Middle frontal gyrus (tissue), 1 donor: ENCODE measurements at regions not wholly inside any gene's neighbourhood (a gene's known extent, or its start where the extent isn't known, plus 50 kb on each side); places are given as distances from the start of the nearest gene placed in this dataset.

ENCODE experiments used
- DNase-seq: peaks from one replicate; pipeline ENCODE4 v3.0.0-alpha.2; 2015; ENCODE audit warnings: low spot score; ENCODE audit errors: extremely low spot score

DNA sequence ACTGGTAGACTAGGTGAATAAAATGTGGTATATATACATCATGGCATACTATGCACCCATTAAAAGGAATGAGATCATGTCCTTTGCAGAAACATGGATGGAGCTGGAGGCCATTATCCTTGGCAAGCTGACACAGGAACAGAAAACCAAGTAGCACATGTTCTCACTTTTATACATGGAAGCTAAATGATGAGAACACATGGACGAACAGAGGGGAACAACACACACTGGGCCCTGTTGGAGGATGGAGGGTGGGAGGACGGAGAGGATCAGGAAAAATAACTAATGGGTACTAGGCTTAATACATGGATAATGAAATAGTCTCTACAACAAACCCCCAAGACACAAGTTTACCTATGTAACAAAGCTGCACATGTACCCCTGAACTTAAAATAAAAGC, 780.0 kb downstream of the DACH1 start:
- DNase-seq, result no peak

DNA sequence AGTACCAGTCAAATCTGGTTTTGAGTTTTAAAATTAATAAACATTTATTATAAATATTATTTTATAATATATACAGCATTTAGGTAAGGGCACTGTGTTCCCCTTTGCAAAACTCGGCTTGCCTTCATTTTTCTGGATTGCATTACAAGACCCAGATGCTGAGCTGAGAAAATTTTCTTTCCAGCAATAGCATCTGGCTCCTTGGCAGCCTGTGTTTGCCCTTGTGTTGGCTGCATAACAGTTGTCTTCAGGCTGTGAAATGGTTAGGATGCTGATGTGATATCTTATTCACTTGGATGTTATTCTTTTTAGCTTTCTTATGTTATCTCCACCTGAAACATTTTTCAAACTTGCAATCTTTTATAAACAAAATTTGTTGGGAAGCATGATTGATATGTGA, 784.4 kb downstream of the DACH1 start:
- DNase-seq, result no peak

DNA sequence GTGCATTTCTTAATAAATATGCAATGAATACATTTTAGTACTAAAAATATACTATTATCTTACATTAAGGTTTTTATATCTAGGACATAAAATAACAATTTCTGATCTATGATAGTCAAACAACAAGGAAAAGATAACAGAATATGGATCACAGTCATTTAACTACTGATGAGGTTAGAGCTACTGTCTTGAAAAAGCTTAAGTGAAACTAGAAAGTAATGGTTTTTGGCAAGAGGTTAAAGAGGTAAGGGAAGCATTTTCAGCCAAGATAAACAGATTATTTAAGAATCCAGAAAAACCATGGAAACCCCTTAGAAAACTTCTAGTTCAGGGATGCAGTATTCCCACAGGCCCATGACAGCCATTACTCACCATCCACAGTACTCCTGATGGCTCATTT, 787.4 kb downstream of the DACH1 start:
- no peak for DNase-seq

DNA sequence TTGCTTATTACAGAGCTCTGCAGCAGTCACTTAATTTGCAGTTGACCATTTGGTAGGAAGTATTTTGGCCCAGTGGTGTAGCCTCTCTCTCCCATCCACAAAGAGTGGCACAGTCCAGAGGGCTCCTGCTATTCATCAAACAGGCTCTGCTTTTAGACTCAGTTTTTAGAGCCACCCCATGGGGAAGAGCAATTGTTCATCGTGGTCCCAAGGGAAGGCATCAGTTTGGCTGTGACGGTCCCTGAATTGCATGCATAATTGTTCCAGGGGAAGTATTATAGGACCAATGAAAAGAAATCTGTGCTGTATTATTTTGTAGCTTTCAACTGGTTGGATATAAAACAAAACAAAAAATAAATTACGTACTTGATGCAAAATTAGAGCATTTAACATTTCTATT, 799.0 kb downstream of the DACH1 start:
- DNase-seq, result no peak

DNA sequence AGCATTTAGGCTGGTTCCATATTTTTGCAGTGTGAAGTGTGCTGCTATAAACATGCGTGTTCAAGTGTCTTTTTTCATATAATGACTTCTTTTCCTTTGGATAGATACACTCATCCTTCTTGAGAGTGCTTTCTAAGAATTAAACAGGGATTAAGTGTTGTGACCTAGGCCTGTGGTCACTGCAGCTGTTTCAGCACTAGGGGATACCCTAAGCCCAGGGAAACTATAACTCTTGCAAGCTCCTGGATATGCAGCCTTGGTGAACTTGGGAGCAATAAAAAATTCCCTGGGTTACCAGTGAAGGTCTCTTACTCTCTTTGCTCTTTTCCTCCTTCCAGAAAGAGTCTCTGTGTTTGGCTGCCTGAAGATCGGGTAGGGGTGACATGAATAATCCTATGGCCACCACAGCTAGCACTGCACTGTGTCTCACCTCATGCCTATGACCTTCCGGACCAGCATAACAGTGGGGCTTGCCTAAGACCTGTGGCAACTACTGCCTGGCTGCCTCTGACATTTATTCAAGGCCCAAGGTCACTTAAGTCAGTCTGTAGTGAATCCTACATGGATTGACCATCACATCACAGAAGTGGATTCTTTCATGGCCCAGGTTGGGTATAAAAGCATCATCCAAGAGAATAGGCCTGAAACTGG, 799.7 kb downstream of the DACH1 start:
- DNase-seq, result no peak

DNA sequence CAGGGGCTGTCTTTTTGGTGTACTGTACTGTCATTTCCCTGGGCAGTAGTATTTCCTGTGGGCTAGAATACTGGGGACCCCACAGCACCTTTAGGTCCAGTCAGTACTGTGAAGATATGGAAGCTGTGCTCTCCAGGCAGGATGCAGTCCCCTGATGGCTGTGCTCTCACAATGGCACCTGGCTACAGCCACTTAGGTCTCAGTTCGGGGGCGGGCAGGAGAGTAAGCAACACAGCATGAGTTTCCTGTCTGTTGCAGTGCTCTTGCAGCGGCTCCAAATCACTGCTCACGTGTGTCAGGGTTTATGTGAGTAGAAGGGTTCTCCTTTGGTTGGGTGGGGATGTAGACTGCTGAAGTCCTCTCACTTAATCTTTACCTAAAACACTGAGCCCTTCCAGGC, 810.4 kb downstream of the DACH1 start:
- DNase-seq, result no peak

DNA sequence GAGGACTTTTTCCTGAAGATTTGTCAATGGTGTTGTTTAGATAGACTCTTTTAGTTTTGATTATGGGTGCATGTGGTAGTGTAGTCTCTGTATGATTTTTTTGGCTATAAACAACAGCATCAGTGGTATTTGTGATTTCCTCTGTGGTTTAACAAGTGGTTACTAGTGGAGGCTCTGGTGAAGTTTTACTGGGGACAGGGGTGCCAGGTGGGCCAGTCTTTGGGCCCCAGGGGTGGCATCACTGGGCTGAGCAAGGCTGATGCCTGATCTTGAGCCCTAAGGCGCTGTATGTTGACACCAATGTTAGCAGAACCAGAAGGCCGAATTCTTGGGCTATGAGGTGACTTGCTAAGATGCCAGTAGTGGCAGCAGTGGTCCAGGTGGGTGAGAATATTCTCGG, 811.4 kb downstream of the DACH1 start:
- DNase-seq, result no peak

DNA sequence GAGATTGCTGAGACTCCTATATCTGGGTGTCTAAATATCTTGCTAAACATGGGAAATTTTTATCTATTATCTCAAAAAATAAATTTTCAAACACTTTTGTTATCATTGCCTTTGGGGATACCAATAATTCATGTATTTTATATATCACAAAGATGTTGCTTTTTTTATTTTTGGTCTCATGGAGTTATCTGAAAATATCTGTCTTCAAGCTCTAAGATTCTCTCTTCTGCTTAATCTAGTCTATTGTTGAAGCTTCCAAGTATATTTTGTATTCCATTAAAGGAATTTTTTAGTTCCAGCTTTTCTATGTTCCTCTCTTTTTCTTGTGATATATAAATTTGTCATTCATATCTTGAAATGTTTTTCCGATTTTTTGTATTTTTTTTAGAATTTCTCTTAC, 812.0 kb downstream of the DACH1 start:
- no peak for DNase-seq

DNA sequence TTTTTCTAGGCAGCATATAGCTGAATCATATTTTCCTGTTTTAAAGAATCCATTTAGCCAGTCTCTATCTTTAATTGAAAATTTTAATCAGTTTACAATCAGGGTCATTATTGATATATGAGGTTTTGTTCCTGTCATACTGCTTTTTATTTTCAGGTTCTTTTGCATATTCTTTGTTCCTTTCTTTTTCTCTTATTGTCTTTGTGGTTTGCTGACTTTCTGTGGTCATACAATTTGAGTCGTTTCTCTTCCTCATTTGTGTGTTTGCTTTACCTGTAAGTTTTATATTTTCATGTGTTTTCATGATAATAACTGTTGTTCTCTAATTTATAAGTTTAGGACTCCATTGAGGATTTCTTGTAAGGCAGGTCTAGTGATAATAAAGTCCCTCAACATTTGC, 812.6 kb downstream of the DACH1 start:
- no peak for DNase-seq

DNA sequence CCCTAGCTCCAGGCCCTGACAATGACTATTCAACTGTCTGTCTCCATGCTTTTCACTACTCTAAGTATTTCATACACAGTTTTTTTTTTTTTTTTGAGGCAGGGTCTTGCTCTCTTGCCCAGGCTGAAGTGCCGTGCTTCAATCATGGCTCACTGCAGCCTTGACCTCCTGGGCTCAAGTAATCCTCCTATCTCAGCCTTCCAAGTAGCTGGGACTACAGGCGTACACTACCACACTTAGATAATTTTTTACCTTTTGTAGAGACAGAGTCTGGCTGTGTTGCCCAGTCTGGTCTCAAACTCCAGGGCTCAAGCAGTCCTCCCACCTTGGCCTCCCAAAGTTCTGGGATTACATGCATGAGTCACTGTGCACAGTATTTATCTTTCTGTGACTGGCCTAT, 815.4 kb downstream of the DACH1 start:
- no peak for DNase-seq

DNA sequence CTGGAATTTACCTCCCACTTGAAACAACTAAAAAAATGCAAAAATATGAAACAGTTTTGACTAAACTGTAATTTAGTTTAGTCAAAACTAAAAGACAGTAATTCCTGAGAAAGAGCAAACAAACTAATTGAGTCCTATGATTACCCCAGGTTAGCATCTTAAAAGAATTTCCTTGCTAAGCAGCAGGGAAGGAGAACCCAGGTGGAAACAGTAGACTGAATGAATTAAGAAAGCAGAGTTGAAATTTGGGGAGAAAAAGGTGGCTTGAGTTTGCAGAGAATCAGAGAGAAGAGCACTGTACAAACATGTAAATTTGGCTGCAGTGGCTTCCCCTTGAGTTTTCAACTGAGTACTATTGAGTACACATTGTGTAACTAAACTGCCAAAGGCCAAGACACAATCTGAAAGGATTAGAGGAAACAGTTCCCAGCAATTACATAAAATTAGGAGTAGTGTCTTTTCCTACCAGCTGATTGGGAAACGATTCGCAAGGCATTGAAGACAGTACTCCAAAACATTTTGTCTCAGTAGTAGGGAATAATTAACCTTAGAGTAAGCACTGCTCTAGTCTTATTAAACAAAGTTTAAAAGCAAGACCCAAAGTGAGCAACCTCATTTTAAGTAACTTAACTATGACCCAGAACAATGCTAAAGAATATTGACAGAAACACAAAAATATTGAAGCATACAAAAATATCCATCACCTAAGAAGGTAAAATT, 820.5 kb downstream of the DACH1 start:
- DNase-seq, result no peak

DNA sequence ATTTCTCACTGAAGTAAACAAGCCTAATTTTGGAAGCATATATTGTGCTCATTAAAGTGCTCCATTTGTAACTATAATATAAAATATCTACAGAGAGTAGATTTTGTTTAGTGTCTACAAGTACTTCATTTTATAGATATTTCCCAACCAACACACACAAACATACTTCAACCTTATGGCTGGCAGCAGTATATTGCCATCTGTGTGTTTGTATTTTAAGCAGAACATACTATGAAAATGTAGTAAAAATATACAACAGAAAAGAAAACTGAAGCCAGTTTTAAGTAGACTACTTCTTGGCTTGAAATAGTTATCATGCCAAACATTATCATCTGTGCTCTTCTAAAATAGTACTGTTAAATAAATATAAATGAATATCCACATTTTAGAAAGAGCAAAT, 821.9 kb downstream of the DACH1 start:
- DNase-seq, result no peak

DNA sequence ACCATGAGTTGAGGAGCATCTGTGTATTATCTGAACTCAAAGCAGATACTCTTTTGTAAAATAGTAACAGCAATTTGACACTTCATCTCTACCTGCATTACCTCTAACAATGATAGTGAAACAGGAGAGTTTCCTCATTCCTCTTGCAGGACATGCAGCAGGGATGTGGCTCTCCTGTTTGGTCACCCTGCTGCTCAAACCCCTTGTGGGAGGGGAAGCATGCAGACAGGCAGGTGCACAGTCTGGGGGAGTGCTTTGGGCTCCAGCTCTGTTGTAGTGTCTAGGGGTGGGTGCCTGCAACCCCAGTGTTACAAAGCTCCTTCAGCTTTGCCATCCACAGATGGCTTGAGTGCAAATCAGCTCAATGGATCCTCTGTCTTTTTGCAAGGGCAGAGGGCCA, 827.6 kb downstream of the DACH1 start:
- DNase-seq, result no peak

DNA sequence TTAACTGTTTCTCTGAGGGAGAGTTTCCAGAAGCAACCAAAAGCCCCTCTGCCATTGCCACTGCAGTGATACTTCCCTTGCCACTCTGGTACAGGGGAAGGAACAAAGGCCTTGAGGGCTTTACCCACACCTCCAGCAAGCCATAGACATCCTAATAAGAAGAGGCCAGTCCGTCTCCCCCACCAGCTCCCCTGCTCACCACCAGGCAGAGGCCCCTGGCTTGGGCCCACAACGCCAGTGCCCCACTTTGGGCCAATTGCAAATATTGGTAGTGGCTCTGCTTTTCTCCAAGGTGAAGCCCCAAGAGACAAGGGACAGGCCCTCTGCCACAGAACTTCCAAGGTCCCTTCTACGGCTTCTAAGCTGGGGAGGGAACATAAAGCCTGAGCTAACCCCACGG, 833.0 kb downstream of the DACH1 start:
- DNase-seq, result no peak

DNA sequence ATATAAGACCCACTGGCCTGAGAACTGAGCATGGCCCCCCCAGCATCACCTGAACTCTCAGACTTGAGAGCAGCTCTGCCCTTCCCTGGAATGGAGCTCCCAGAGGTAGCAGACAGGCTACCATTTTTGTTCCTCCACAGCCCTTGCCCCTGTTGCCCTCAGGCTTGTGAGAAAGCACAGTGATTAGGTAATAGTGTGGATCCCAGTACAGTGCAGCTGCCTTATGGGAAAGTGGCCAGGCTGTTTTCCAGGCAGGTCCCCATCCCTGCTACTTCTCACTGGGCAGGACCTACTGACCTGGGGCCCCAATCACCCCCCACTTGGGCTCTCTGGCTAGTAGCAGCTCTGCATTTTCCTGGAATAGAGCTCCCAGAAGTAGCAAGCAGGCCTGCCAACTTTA, 834.0 kb downstream of the DACH1 start:
- DNase-seq, result no peak

DNA sequence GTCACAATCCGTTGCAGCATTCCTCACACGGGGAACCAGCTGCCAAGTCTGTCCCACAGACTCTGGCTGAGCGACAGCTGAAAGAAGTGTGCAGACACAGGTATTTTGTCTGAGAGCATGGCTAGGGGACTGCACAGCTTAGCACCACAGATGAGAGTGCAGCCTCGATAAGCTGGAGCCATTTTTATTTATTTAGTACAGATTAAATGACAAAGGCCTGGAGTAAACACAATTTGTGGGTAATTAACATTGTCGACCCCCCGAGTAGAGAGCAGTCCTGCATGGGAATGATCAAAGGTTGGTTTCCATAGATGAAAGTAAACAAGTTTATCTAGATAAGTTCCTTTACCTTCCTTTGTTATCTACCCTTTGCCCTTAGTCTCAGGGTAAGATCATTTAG, 836.2 kb downstream of the DACH1 start:
- no peak for DNase-seq

DNA sequence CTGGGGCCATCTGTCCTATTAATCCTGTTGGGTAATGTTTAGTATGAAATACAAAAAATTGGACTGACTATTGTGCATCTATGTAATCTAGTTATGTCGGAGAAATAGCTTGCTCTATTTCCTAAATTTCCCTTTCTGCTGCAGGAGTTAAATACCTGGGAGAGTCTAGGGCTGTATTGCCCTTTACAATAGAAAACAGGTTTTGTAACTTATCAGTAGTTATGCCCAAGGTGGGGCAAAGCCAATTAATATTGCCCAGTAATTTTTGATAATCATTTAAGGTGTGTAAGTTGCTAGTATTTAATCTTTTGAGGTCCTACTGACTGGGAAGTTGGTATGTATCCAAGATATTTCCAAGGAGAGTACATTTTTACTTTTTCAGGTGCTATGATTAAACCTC, 838.1 kb downstream of the DACH1 start:
- no peak for DNase-seq

DNA sequence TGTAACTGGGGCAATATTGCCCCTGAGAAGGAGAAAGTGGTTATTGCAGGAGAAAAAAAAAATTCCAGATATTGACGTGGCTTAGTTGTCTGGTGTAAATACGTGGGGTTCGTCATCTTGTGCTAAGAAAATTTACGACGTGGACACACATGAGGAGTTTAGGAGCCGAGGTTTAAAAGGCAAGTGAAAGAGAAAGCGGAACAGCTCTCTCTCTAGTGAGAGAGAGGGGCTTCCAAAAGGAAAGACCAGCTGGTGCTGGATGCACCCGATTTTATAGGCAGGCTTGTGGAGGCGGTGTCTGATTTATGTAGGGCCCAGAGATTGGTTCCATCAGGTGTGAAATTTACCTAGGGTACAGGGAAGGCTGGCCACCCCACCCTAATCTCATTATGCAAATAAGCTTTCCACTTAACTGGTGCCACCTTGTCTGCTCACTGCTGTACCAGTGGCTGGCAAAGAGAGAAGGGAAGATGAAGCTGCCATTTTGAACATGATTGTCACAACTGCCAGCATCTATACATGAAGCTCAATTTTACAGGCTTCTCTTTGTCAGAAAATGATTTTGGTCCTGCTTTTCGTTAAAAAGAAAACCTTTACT, 845.1 kb downstream of the DACH1 start:
- DNase-seq, result no peak

DNA sequence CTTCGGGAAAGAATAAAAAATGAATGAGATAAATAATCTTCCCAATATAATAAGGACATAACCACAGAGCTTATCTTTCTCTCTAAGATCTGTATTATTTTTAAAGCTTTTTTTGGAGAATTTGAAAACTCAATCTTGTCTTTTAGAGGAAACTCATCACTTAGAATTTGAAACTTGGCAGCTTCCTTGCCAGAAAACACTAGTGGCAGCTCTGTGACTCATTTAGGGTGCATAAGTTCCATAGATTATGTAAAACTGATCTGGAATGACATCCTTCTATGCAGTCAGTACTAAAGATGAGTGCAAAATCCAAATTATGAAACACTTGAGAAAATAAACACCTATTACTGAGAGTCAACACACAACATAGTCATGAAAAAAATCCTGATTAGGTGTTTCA, 848.0 kb downstream of the DACH1 start:
- DNase-seq, result no peak

DNA sequence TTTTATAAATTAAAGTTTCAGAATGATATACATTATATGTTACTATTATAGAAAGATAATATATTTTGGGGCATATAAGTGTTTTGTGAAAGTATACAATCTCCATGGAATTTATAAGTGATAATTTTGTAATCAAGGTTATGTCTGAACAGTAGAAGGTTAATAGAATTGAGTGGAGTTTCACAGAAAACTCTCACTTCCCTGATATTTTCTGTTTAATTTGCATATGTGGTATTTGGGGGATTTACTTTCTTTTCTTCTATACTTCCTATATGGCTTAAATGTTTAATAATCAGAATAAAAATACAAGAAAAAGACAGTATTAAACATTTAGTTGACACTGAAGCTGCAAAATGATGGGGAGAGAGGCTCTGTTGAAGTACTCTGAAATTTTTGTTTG, 848.5 kb downstream of the DACH1 start:
- no peak for DNase-seq

DNA sequence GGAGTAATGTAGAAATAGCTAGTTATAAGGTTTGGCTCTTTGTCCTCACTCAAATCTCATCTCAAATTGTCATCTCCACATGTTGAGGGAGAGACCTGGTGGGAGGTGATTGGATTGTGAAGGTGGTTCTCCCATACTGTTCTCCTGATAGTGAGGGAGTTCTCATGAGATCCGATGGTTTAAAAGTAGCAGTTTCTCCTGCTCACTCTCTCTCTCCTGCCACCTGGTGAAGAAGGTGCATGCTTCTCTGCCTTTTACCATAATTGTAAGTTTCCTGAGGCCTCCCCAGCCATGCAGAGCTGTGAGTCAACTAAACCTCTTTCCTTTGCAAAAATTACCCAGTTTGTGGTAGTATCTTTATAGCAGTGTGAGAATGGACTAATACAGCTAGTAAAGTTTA, 849.4 kb downstream of the DACH1 start:
- DNase-seq, result no peak

DNA sequence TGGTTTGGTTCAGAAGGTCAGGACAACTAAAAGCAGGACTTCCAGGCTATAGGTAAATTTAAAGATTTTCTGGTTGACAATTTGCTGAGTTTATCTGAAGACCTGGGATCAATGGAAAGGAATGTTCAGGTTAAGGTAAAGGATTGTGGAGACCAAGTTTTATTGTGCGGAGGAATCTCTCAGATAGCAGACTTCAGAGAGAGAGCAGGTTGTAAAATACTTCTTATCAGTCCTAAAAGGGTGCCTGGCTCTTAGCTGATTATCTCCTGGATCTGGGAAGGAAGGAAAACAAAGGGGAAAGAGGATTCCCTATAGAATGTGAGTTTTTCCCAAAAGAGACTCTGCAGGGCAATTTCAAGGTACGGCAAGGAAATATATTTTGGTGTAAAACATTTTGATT, 851.5 kb downstream of the DACH1 start:
- no peak for DNase-seq

DNA sequence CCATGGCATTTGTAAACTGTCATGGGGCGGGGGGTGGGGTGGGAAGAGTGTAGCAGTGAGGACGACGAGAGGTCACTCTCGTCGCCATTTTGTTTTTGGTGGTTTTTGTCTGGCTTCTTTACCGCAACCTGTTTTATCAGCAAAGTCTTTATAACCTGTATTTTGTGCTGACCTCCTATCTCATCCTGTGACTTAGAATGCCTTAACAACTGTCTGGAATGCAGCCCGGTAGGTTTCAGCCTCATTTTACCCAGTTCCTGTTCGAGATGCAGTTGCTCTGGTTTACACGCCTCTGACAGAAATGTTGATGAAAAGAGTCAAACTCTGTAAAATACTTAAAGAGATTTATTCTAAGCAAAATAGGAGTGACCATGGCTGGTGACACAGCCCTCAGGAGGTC, 852.0 kb downstream of the DACH1 start:
- no peak for DNase-seq
